ENCODE measurements at regions not wholly inside any gene's neighbourhood (a gene's known extent, or its start where the extent isn't known, plus 50 kb on each side); places are given as distances from the start of the nearest gene placed in this dataset.

GRCh38 chr17:63304704-63305261, 141.3 kb downstream of the CYB561 start:
- TF ChIP-seq CTCF (IDR thresholded peaks at IDR 0.05) (no peak), POLR2A (IDR thresholded peaks at IDR 0.05) (no peak)
- H3K27ac ChIP-seq, result no peak overlapping the region
- DNase-seq, result no peak
- H3K9me3 ChIP-seq, result no peaks in the 10 kb centered on the region
- no peak overlapping the region for H3K4me3 ChIP-seq
- H3K4me1 ChIP-seq, result no peaks in the 10 kb centered on the region
- intact Hi-C loops (cut with DNase I; ENCODE audit: low total_unique reads), result no loop called here
- H3K36me3 ChIP-seq, result no peaks in the 10 kb centered on the region
- no peaks in the 10 kb centered on the region for H3K27me3 ChIP-seq

GRCh38 chr17:63305857-63306256, 140.2 kb downstream of the CYB561 start:
- no peak for DNase-seq
- no peaks in the 10 kb centered on the region for H3K27me3 ChIP-seq
- TF ChIP-seq CTCF (IDR thresholded peaks at IDR 0.05), result no peak
- no peak for TF ChIP-seq POLR2A (IDR thresholded peaks at IDR 0.05)
- intact Hi-C loops (cut with DNase I; ENCODE audit: low total_unique reads), result no loop called here
- no peaks in the 10 kb centered on the region for H3K4me1 ChIP-seq
- H3K36me3 ChIP-seq, result no peaks in the 10 kb centered on the region
- no peak overlapping the region for H3K4me3 ChIP-seq
- H3K27ac ChIP-seq, result no peak overlapping the region
- no peaks in the 10 kb centered on the region for H3K9me3 ChIP-seq

GRCh38 chr17:63306855-63307254, 139.3 kb downstream of the CYB561 start:
- H3K4me3 ChIP-seq, result no peak overlapping the region
- TF ChIP-seq CTCF (IDR thresholded peaks at IDR 0.05), result no peak
- no peak for TF ChIP-seq POLR2A (IDR thresholded peaks at IDR 0.05)
- intact Hi-C loops (cut with DNase I; ENCODE audit: low total_unique reads), result no loop called here
- DNase-seq, result no peak
- no peaks in the 10 kb centered on the region for H3K27me3 ChIP-seq
- no peaks in the 10 kb centered on the region for H3K9me3 ChIP-seq
- no peaks in the 10 kb centered on the region for H3K4me1 ChIP-seq
- no peak overlapping the region for H3K27ac ChIP-seq
- H3K36me3 ChIP-seq, result no peaks in the 10 kb centered on the region

- Histone ChIP-seq H3K4me1 (no peaks in the 10 kb centered on the region), H3K4me3 (no peak overlapping the region), H3K9me3 (no peaks in the 10 kb centered on the region), H3K27ac (no peak overlapping the region), H3K36me3 (no peaks in the 10 kb centered on the region), H3K27me3 (no peaks in the 10 kb centered on the region)
- no peak for TF ChIP-seq POLR2A (IDR thresholded peaks at IDR 0.05)
- no peak for TF ChIP-seq CTCF (IDR thresholded peaks at IDR 0.05)
- no peak for DNase-seq
- intact Hi-C loops (cut with DNase I; ENCODE audit: low total_unique reads), result no loop called here
Observed at GRCh38 chr17:63308272-63308671, 137.8 kb downstream of the CYB561 start.

GRCh38 chr17:63309021-63309420, 137.1 kb downstream of the CYB561 start:
- DNase-seq, result no peak
- Histone ChIP-seq H3K4me1 (no peaks in the 10 kb centered on the region), H3K27me3 (no peaks in the 10 kb centered on the region), H3K36me3 (no peaks in the 10 kb centered on the region), H3K27ac (no peak overlapping the region), H3K4me3 (no peak overlapping the region), H3K9me3 (no peaks in the 10 kb centered on the region)
- intact Hi-C loops (cut with DNase I; ENCODE audit: low total_unique reads), result no loop called here
- TF ChIP-seq POLR2A (IDR thresholded peaks at IDR 0.05) (no peak), CTCF (IDR thresholded peaks at IDR 0.05) (no peak)

Data from uterus (tissue), 3 donors.